ENCODE measurements at regions not wholly inside any gene's neighbourhood (a gene's known extent, or its start where the extent isn't known, plus 50 kb on each side); places are given as distances from the start of the nearest gene placed in this dataset.

- Histone ChIP-seq H3K27me3 (replicated peaks; ENCODE audit: insufficient read depth) (no peaks in the 10 kb centered on the region), H3K4me1 (replicated peaks) (no peaks in the 10 kb centered on the region), H3K9me3 (no peaks in the 10 kb centered on the region), H3K36me3 (no peaks in the 10 kb centered on the region), H3K27ac (no peak overlapping the region), H3K4me3 (no peak overlapping the region)
- intact Hi-C loops (cut with DNase I) = no loop called here
- 79% methylated on average over 1 of the region's 1 CpG for WGBS
- DNase-seq (ENCODE audit: low spot score) = no peak
- TF ChIP-seq POLR2AphosphoS5 (IDR thresholded peaks at IDR 0.05) = no peak
- no peak for TF ChIP-seq POLR2A (IDR thresholded peaks at IDR 0.05)
- TF ChIP-seq CTCF (IDR thresholded peaks at IDR 0.05) = no peak
Observed at GRCh38 chr20:55605594-55605993, 399.7 kb downstream of the CBLN4 start.

GRCh38 chr20:55597526-55597925 is 407.8 kb downstream of the CBLN4 start:
- H3K9me3 ChIP-seq = no peaks in the 10 kb centered on the region
- WGBS = 56% methylated on average over 1 of the region's 1 CpG
- no peaks in the 10 kb centered on the region for H3K4me1 ChIP-seq (replicated peaks)
- H3K36me3 ChIP-seq = no peaks in the 10 kb centered on the region
- no peak overlapping the region for H3K4me3 ChIP-seq
- TF ChIP-seq CTCF (IDR thresholded peaks at IDR 0.05) = no peak
- no peak for TF ChIP-seq POLR2AphosphoS5 (IDR thresholded peaks at IDR 0.05)
- TF ChIP-seq POLR2A (IDR thresholded peaks at IDR 0.05) = no peak
- DNase-seq (ENCODE audit: low spot score) = no peak
- no peaks in the 10 kb centered on the region for H3K27me3 ChIP-seq (replicated peaks; ENCODE audit: insufficient read depth)
- no peak overlapping the region for H3K27ac ChIP-seq
- intact Hi-C loops (cut with DNase I) = no loop called here

DNA sequence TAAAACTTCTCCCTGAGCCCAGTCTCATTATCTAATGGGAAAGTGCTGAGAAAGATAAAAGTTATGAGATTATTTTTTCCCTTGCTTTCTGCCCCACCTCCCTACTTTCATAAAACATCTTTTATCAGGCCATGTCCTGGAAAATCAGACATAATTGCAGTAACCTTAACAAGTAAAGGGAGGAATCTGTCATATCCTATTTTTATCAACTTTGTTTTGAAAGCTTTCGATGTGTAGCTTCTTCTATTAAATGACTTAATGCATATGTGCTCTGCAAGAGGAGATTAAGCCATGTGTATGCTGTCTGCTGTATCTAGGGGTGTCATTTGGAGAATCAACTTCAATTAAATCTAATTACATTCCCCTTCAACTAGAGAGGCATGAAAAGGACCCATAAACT is 408.9 kb downstream of the CBLN4 start:
- TF ChIP-seq POLR2A (IDR thresholded peaks at IDR 0.05) = no peak
- no peaks in the 10 kb centered on the region for H3K36me3 ChIP-seq
- intact Hi-C loops (cut with DNase I) = no loop called here
- WGBS = 47% methylated on average over 1 of the region's 1 CpG
- no peaks in the 10 kb centered on the region for H3K27me3 ChIP-seq (replicated peaks; ENCODE audit: insufficient read depth)
- H3K27ac ChIP-seq = no peak overlapping the region
- H3K4me3 ChIP-seq = no peak overlapping the region
- no peaks in the 10 kb centered on the region for H3K4me1 ChIP-seq (replicated peaks)
- no peaks in the 10 kb centered on the region for H3K9me3 ChIP-seq
- DNase-seq (ENCODE audit: low spot score) = no peak

DNA sequence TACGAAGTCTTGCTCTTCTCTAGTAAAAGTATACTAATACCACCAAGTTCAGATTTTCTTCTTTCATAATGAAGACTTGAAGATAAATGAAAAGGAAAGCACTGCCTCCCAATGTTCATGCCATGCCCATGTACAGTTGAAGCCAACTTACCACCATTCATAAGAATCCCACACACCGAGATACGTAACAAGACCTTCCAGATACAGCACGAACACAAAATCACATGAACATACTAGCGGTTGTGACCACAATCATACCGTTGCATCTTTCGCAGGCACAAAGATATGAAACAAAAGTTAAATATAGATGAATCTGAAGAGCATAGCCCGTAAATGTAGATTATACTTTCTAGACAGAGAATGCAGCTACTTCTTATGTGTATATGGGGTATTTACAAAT is 412.5 kb downstream of the CBLN4 start:
- DNase-seq (ENCODE audit: low spot score) = no peak
- no peaks in the 10 kb centered on the region for H3K9me3 ChIP-seq
- intact Hi-C loops (cut with DNase I) = no loop called here
- 95% methylated on average over 8 of the region's 8 CpGs for WGBS
- H3K36me3 ChIP-seq = no peaks in the 10 kb centered on the region
- no peak for TF ChIP-seq POLR2AphosphoS5 (IDR thresholded peaks at IDR 0.05)
- TF ChIP-seq POLR2A (IDR thresholded peaks at IDR 0.05) = no peak
- no peak for TF ChIP-seq CTCF (IDR thresholded peaks at IDR 0.05)
- no peaks in the 10 kb centered on the region for H3K4me1 ChIP-seq (replicated peaks)
- H3K27ac ChIP-seq = no peak overlapping the region
- no peak overlapping the region for H3K4me3 ChIP-seq
- H3K27me3 ChIP-seq (replicated peaks; ENCODE audit: insufficient read depth) = no peaks in the 10 kb centered on the region

GRCh38 chr20:55586610-55587009 is 418.7 kb downstream of the CBLN4 start:
- Histone ChIP-seq H3K36me3 (no peaks in the 10 kb centered on the region), H3K4me3 (no peak overlapping the region), H3K27me3 (replicated peaks; ENCODE audit: insufficient read depth) (no peaks in the 10 kb centered on the region), H3K9me3 (no peaks in the 10 kb centered on the region), H3K27ac (no peak overlapping the region), H3K4me1 (replicated peaks) (no peaks in the 10 kb centered on the region)
- no peak for DNase-seq (ENCODE audit: low spot score)
- TF ChIP-seq CTCF (IDR thresholded peaks at IDR 0.05) = no peak
- no peak for TF ChIP-seq POLR2AphosphoS5 (IDR thresholded peaks at IDR 0.05)
- no peak for TF ChIP-seq POLR2A (IDR thresholded peaks at IDR 0.05)
- 54% methylated on average over 4 of the region's 4 CpGs for WGBS
- intact Hi-C loops (cut with DNase I) = no loop called here

All from prostate gland (tissue), 2 donors.